HUES6 (cell line): ENCODE measurements at regions not wholly inside any gene's neighbourhood (a gene's known extent, or its start where the extent isn't known, plus 50 kb on each side); places are given as distances from the start of the nearest gene placed in this dataset.

Experiments used
- H3K27ac ChIP-seq: 2 replicates; pipeline ENCODE4 v1.7.0; 2013; ENCODE audit warnings: low read depth, mild to moderate bottlenecking, low read length, inconsistent platforms
- H3K27me3 ChIP-seq: 2 replicates; pipeline ENCODE4 v1.6.1; 2013; ENCODE audit warnings: low read length; ENCODE audit not compliant: control insufficient read depth, insufficient read depth
- H3K36me3 ChIP-seq: 2 replicates; pipeline ENCODE4 v1.6.1; 2013; ENCODE audit warnings: low read length; ENCODE audit not compliant: control insufficient read depth, insufficient read depth
- H3K4me1 ChIP-seq: 2 replicates; pipeline ENCODE4 v1.6.1; 2013; ENCODE audit warnings: low read length; ENCODE audit not compliant: control insufficient read depth, insufficient read depth
- H3K4me3 ChIP-seq: 2 replicates; pipeline ENCODE4 v1.5.1; 2013; ENCODE audit warnings: low read depth, low read length
- H3K9ac ChIP-seq: one replicate; pipeline ENCODE4 v1.6.1; 2013; ENCODE audit warnings: mild to moderate bottlenecking, low read length
- H3K9me3 ChIP-seq: 2 replicates; pipeline ENCODE4 v1.6.1; 2013; ENCODE audit warnings: low read depth, low read length; ENCODE audit not compliant: control insufficient read depth, insufficient read depth

- no peaks in the 10 kb centered on the region for H3K36me3 ChIP-seq
- H3K27me3 ChIP-seq = no peaks in the 10 kb centered on the region
- no peak overlapping the region for H3K4me3 ChIP-seq
- no peak overlapping the region for H3K27ac ChIP-seq
- H3K9me3 ChIP-seq = no peaks in the 10 kb centered on the region
- peaks cover 5% of the 10 kb centered on the region; the same call in 1 of the 2 replicates for H3K4me1 ChIP-seq
- no peak overlapping the region for H3K9ac ChIP-seq
Measured at GRCh38 chr2:208570851-208571763, 164.5 kb downstream of the PTH2R start.

- Histone ChIP-seq H3K9me3 (no peaks in the 10 kb centered on the region), H3K4me1 (peaks cover 5% of the 10 kb centered on the region; the same call in 1 of the 2 replicates), H3K9ac (no peak overlapping the region), H3K27me3 (no peaks in the 10 kb centered on the region), H3K4me3 (no peak overlapping the region), H3K27ac (no peak overlapping the region), H3K36me3 (no peaks in the 10 kb centered on the region)
Measured at GRCh38 chr2:208571764-208572131, 165.2 kb downstream of the PTH2R start.

GRCh38 chr2:208573569-208573968 lies 167.0 kb downstream of the PTH2R start:
- Histone ChIP-seq H3K27ac (no peak overlapping the region), H3K9ac (no peak overlapping the region), H3K27me3 (no peaks in the 10 kb centered on the region), H3K4me1 (peaks cover 5% of the 10 kb centered on the region; the same call in 1 of the 2 replicates), H3K36me3 (no peaks in the 10 kb centered on the region), H3K4me3 (no peak overlapping the region), H3K9me3 (0 out of 2 replicates have a peak, but pooled peaks cover 2% of the 10 kb centered on the region)

GRCh38 chr2:208579678-208580077 lies 173.1 kb downstream of the PTH2R start:
- H3K4me1 ChIP-seq = no peaks in the 10 kb centered on the region
- no peak overlapping the region for H3K4me3 ChIP-seq
- H3K27me3 ChIP-seq = no peaks in the 10 kb centered on the region
- H3K27ac ChIP-seq = no peak overlapping the region
- H3K9me3 ChIP-seq = 0 out of 2 replicates have a peak, but pooled peaks cover 2% of the 10 kb centered on the region
- H3K36me3 ChIP-seq = no peaks in the 10 kb centered on the region
- no peak overlapping the region for H3K9ac ChIP-seq

- Histone ChIP-seq H3K9ac (no peak overlapping the region), H3K4me1 (no peaks in the 10 kb centered on the region)
Measured at GRCh38 chr2:208584378-208584985, 177.9 kb downstream of the PTH2R start.

GRCh38 chr2:208586516-208586915 lies 179.9 kb downstream of the PTH2R start:
- Histone ChIP-seq H3K4me1 (no peaks in the 10 kb centered on the region), H3K9me3 (no peaks in the 10 kb centered on the region), H3K36me3 (no peaks in the 10 kb centered on the region), H3K27me3 (no peaks in the 10 kb centered on the region), H3K27ac (no peak overlapping the region), H3K4me3 (no peak overlapping the region), H3K9ac (no peak overlapping the region)

More at GRCh38 chr2:208584378-208584985, 177.9 kb downstream of the PTH2R start:
- no peaks in the 10 kb centered on the region for H3K36me3 ChIP-seq
- H3K9me3 ChIP-seq = no peaks in the 10 kb centered on the region
- H3K27ac ChIP-seq = no peak overlapping the region
- H3K4me3 ChIP-seq = no peak overlapping the region
- no peaks in the 10 kb centered on the region for H3K27me3 ChIP-seq

- H3K9ac ChIP-seq = no peak overlapping the region
- no peaks in the 10 kb centered on the region for H3K36me3 ChIP-seq
- peaks cover 13% of the 10 kb centered on the region for H3K4me1 ChIP-seq
- no peaks in the 10 kb centered on the region for H3K27me3 ChIP-seq
- no peak overlapping the region for H3K4me3 ChIP-seq
- peaks cover 33% of the 10 kb centered on the region for H3K9me3 ChIP-seq
- H3K27ac ChIP-seq = 0 out of 2 replicates have a peak overlapping the region, but pooled peaks have one; percentile 48
Measured at GRCh38 chr2:208594642-208595385, 188.2 kb downstream of the PTH2R start.

GRCh38 chr2:208595386-208596275 lies 189.0 kb downstream of the PTH2R start:
- H3K27ac ChIP-seq = no peak overlapping the region
- H3K9me3 ChIP-seq = peaks cover 33% of the 10 kb centered on the region
- H3K27me3 ChIP-seq = no peaks in the 10 kb centered on the region
- H3K4me1 ChIP-seq = peaks cover 13% of the 10 kb centered on the region
- H3K9ac ChIP-seq = no peak overlapping the region
- no peak overlapping the region for H3K4me3 ChIP-seq
- no peaks in the 10 kb centered on the region for H3K36me3 ChIP-seq

- Histone ChIP-seq H3K9ac (no peak overlapping the region), H3K4me1 (no peaks in the 10 kb centered on the region), H3K36me3 (no peaks in the 10 kb centered on the region), H3K27ac (no peak overlapping the region), H3K27me3 (no peaks in the 10 kb centered on the region), H3K9me3 (no peaks in the 10 kb centered on the region), H3K4me3 (no peak overlapping the region)
Measured at GRCh38 chr2:208607694-208608093, 201.1 kb downstream of the PTH2R start.

GRCh38 chr2:208608122-208608835 lies 201.7 kb downstream of the PTH2R start:
- no peaks in the 10 kb centered on the region for H3K4me1 ChIP-seq
- H3K9ac ChIP-seq = no peak overlapping the region
- no peak overlapping the region for H3K4me3 ChIP-seq
- H3K36me3 ChIP-seq = no peaks in the 10 kb centered on the region
- no peaks in the 10 kb centered on the region for H3K9me3 ChIP-seq
- no peaks in the 10 kb centered on the region for H3K27me3 ChIP-seq
- H3K27ac ChIP-seq = no peak overlapping the region
